H54 (cell line): ENCODE measurements at regions not wholly inside any gene's neighbourhood (a gene's known extent, or its start where the extent isn't known, plus 50 kb on each side); places are given as distances from the start of the nearest gene placed in this dataset.
"Not testable (repeated sequence)": the region's sequence is repeated elsewhere in the genome, so short reads cannot be mapped to it uniquely, and the experiment has no call there.

ENCODE experiments used
- DNase-seq: peaks from one replicate; pipeline ENCODE4 v3.0.0; 2011; ENCODE audit warnings: low spot score, mixed read lengths; ENCODE audit not compliant: insufficient read length
- FAIRE-seq: peaks from 3 replicates; lab custom pipeline; 2011; peaks lifted over from hg19 to GRCh38; lab: Jason Lieb, UNC
- POLR2A ChIP-seq: IDR thresholded peaks from 2 replicates; pipeline ENCODE4 v1.6.1; 2011; ENCODE audit warnings: low read depth, mild to moderate bottlenecking, low read length

DNA sequence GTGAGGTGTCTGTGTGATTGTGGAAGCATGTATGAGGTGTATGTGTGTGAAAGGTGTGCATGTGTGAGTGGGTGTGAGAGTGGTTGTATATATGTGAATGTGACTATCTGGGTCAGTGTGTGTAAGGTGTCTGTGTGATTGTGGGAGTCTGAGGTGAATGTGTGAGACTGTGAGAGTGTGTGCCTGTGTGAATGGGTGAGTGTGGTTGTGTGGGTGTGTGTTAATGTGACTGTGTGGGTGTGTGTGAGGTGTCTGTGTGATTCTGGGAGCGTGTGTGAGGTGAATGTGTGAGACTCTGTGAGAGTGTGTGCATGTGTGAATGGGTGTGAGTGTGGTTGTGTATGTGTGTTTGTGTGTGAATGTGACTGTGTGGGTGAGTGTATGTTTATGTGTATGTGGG, 385.1 kb downstream of the TCERG1L start:
- FAIRE-seq: no peak
- no peak for DNase-seq
- no peak for TF ChIP-seq POLR2A

DNA sequence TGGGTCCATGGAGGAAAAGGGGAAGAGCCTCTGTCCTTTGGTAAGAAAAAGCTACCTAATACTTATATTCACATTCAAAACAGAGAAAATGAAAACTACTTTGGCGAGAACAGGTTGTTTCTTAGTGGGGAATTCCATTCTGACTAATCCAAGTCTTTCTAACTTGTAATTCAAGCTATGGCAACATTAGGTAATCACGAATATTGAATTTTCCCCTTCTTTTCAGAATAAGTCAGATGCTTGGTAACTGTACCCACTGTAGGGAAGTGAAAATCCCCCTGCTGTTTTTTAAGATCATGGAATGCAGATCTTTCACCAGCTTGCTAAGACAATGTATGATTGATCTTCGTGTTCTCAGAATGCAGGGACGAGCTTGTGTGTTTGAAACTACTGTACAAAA, 384.4 kb downstream of the TCERG1L start:
- no peak for FAIRE-seq
- DNase-seq: no peak
- TF ChIP-seq POLR2A: no peak

DNA sequence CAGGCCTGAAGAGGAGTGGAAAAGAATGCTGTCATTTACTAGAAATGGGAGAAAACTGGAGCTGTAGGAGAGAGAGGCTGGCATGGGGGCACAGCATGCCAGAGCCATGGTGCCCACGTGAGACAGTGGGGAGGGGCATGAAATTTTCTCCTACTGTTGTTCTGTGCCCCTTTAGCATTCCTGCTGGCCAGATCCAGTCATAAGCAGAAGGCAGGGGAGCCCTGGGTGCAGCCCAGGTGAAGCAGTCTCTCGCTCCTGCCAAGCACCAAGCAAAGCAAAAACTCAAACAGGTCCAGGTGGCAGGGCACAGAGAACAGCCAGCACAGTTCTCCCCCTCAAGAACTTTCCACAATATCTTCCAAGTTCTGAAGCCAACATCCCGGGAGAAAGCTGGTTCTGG, 383.2 kb downstream of the TCERG1L start:
- TF ChIP-seq POLR2A: no peak
- no peak for DNase-seq
- FAIRE-seq: no peak

DNA sequence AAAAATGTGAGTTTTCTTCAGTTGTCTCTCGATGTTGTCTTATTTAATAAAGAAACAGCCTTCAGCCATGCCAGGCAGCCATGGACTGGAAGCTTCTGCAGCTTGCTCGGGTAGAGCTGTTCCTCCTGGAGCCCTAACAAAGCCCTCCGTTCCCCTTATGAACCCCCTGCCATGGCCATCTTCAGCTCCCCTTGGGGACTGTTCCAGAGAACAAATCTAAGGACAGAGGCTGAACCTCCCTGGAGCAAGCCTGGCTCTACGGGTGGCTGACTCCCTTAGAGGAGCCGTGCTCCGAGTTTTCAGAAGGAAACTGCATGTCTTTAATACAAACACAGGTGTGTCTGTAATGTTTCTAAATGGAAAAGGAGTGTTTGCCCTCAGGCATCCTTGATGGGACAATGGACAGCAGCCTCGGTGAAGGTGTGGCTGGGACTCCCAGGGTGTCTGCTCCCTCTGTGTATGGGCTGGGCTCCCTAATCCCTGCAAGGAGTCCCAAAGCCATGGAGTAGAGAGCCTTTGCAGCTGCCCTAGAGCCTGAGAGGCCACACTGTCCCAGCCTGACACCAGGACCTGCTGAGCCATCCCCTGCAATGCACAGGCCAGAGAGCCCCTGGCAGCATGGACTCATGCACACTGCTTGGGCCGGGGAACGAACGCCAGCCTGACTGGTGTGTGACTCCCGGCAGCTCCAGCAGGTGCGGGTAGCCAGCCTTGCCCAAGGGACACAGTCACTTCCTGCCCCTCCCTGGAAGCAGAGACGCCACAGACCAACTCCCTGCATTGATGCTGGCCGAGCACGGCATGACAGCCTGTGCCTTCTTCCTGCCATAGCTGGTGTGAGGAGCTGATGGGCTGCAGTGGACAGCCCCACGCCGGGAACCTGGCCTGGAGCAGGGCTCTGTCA, 381.8 kb downstream of the TCERG1L start:
- FAIRE-seq: no peak
- no peak for TF ChIP-seq POLR2A
- no peak for DNase-seq

DNA sequence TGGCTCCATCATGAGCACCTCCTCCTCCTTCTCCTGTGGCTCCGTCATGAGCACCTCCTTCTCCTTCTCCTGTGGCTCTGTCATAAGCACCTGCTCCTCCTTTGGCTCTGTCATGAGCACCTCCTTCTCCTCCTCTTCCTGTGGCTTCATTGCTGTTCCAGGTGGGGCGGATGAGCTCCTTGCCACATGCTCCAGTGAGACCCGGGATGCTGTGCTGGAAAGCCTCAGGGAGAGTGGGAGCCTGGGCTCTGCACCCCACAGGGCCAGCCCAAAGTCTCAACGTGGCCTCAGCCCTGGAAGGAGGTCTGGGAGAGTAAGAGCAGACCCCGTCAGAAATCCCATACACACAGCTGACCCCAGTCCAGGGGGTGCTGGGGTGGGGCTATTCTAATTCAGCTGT, 380.7 kb downstream of the TCERG1L start:
- FAIRE-seq (no peak), DNase-seq (no peak)
- TF ChIP-seq POLR2A: no peak

DNA sequence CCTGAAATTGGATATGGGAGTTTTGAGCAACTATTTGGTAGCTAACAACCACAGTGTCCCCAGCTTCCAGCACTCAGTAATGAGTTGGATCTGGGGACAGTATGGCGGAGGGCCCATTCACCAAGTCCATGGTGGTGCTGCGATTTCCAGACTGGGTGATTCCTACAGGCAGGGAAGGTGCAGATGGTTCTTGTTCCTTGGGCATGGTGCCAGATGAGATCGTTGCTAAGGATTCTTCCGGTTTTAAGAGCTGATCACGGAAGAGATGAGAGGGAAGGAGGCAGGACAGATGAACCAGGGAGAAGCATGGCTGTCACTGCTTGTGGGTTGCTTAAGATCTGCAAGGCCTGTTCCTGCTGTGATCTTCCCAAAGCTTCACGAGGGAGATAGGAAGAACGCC, 380.3 kb downstream of the TCERG1L start:
- DNase-seq: no peak
- no peak for FAIRE-seq
- TF ChIP-seq POLR2A: no peak

DNA sequence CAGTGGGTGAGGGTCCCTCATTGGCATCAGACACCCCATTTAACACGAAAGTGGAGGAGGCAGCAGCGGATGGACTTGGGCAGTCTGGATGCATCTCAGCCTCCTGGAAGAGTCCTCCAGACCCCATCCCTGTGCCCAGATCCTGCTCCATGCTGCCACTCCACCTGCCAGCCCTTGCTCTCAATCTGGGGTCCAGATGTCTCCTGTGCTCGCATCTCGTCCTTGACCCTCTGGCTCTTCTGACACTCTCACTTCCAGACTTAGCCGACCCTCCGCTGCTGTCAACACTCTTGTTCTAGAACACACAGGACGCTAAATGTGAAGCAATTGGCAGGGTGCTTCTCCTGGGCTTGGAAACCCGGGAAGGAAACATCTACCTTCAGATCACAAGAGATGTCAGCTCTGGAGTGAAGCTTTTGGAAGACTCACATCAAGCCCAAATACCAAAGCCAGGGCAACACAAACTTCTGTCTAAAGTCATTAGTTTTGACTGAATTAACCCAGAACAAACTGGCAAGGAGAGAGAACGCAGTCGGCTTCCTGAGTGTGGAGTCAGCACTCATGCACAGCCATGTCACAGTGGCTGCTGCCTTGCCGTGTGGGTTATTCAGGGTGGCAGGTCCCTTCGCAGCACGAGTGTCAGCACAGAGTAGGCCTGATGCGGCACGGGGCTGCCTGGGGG, 379.1 kb downstream of the TCERG1L start:
- DNase-seq (no peak), FAIRE-seq (no peak)
- TF ChIP-seq POLR2A: no peak

DNA sequence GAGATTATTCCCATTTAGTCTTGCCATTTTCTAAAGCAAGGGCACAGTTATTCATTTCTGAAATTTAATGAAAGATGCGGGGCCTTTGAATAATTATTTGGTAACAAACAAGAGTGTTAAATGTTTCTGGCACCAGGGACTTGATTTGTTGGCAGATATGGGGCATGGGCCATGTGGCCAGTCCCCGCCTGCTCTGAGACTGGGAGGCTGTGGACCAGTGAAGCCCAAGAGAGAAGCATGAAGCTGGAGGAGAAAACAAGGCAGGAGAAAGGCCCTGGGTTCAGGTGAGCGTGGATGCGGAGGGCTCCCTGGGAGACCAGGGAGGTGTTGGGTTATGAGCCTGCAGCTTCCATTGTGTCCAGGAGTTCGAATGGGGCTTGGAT, 378.5 kb downstream of the TCERG1L start:
- no peak for TF ChIP-seq POLR2A
- DNase-seq (no peak), FAIRE-seq (no peak)

DNA sequence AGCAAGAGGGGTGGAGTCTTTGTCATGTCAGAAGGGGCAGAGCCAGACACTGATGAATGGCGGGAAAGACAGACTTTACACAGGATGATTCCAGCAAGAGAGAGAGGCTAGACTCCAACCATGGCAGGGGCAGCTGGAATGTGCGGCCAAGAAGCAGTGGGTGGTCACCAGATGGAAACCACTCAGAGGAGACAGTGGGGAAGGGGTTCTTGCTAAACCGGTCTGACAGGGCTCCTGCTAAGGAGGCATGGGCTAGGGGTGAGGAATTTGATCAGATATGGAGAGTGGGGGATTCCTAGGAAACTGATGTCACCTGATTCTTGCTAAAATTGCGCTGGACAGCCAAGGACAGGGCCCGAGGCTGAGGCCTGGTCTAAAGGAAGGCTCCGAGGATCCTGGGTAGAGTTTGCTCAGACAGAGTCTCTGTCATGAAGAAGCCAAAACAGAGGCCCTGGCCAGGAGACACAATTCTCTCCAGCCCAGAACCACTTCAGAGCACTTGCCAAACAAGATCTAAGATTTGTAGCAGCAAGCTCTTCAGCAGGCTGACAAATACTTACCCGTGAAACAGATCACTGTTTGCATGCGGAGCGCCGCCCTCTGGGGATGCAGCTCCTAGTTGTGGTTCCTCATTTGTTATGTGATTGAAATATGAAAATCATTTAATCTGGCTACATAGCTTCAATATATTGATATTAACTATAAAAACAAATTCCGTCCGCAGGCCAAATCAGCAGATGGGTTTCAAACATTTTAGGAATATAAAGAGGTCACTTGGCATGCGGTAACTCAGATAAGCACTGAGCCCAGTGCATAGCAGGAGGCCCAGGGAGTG, 377.0 kb downstream of the TCERG1L start:
- DNase-seq: no peak
- TF ChIP-seq POLR2A: no peak
- FAIRE-seq: no peak

DNA sequence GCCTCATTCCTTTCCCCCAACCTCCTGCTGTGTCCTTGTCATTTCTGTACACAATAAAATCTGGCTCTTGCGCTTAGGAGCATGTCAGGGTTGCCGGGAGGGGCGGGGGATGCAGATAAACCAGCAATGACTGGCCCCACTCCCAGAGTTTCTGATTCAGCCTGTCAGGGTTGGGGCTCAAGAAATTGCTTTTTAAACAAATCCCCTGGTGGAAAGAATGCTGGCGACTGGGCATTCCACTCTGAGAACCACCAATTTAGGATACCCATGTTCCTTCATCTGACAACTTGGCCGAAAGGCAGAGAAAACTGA, 376.4 kb downstream of the TCERG1L start:
- DNase-seq: no peak
- TF ChIP-seq POLR2A: no peak
- no peak for FAIRE-seq

DNA sequence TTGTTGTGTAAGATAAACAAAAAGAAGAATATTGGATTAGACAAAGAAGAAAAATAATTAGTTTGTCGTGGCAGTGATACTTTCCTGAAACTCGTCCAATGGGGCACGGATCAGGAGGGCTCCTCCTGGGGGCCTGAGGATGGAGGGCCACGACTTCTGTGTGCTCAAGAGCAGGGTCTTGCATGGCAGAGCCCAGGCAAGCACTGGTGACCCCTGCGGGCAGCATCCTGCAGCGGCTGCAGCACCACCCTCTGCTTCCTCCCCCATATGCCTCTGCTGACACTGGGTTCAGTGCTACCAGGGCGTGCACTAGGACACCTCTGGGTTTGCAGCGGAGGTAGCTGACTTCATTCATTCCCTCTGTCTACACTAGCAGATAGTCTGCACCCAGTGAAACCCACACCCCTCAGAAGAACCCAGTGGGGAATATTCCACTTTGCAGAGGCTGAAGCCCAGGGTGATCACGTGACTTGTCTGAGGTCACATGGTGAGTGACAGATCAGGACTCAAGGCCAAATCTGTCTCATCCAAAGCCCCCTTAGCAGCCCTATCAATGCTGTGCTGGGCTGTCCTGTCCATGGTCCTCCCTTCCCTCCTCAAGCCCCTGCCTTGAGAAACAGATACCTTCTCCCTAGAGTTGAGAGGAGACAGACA, 375.5 kb downstream of the TCERG1L start:
- no peak for TF ChIP-seq POLR2A
- no peak for DNase-seq
- FAIRE-seq: no peak

DNA sequence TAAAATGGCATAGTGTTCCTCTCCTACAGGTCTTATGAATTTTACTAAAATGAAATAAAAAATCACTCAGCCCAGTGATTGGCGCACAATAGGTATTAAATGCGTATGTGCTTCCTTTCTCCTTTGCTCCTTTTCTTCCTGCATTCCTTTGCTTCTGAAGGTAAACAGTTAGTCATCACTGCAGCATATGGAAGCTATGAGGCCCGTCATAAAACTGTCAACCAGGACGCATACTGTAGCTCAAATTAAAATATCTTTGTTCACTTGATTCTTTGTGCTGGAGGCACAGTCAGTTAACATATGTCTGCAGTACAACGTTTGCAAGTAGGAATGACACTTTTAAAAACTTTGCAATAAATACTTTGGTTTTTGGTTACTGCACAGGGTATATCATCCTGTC, 374.7 kb downstream of the TCERG1L start:
- TF ChIP-seq POLR2A: no peak
- FAIRE-seq (no peak), DNase-seq (no peak)

DNA sequence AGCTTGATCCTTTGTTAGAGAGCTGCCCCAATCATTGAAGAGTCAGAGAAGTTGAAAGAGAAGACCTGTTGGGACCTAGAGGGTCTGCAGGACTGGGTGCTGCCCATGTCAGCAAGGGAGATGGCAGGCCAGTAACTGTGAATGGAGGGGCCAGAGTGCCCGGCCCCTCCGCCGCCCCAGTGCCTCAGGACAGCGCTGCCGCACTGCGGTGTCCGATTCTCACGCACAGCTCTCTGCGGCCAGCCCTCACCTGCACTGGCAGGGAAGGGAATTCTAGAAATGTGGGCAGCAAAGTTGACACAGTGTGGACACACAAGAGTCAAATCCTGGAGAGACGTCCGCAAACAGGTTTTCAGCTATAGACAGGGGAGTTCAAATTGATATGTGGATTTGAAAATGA, 373.5 kb downstream of the TCERG1L start:
- DNase-seq (no peak), FAIRE-seq (no peak)
- TF ChIP-seq POLR2A: no peak

DNA sequence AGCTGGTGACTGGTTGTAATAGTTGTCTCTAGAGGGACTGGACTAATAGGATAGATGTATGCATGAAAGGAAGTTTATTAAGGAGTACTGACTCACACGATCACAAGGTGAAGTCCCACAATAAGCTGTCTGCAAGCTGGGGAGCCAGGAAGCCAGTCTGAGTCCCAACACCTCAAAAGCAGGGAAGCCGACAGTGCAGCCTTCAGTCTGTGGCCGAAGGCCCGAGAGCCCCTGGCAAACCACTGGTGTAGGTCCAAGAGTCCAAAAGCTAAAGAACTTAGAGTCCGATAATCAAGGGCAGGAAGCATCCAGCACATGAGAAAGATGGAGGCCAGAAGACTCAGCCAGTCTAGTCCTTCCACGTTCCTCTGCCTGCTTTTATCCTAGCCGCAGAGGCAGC, 372.6 kb downstream of the TCERG1L start:
- not testable (repeated sequence) for FAIRE-seq, DNase-seq

DNA sequence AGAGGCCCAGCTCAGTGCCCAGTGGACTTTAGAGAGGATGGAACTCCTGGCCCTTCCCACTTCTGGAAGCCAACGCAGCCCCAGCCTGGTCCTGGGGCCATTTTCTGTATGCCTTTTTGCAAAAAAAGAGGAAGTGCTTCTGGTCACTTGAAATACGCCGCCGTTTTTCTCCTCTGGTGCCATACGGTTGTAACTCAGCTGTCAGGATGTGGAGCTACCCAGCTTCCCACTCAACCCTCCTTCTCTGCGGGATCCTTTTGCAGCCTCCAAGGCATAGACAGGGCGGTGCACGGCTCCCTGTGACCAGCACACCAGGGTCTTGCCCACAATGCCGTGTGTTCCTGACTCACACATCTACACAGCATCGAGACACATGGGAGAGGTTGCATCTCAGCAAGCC, 369.6 kb downstream of the TCERG1L start:
- no peak for DNase-seq
- FAIRE-seq: no peak
- no peak for TF ChIP-seq POLR2A
